Skeletal muscle tissue (tissue), 3 donors: ENCODE measurements at regions not wholly inside any gene's neighbourhood (a gene's known extent, or its start where the extent isn't known, plus 50 kb on each side); places are given as distances from the start of the nearest gene placed in this dataset.

Source experiments
- H3K27ac ChIP-seq: one replicate; pipeline ENCODE4 v1.7.0; 2013; ENCODE audit warnings: mild to moderate bottlenecking, low read depth, low read length, inconsistent platforms
- H3K27me3 ChIP-seq, 3 donors: one replicate each; pipeline ENCODE4 v1.7.0; 2013; ENCODE audit warnings: low read length in 3 of 3; ENCODE audit not compliant: control insufficient read depth in 3 of 3, insufficient read depth in 3 of 3
- H3K36me3 ChIP-seq, 3 donors: one replicate each; pipeline ENCODE4 v1.7.0; 2013; ENCODE audit warnings: low read length in 3 of 3; ENCODE audit not compliant: control insufficient read depth in 3 of 3, insufficient read depth in 3 of 3
- H3K4me1 ChIP-seq, 3 donors: one replicate each; pipeline ENCODE4 v1.7.0; 2013; ENCODE audit warnings: low read length in 3 of 3, mild to moderate bottlenecking in 3 of 3; ENCODE audit not compliant: control insufficient read depth in 3 of 3, insufficient read depth in 3 of 3
- H3K4me3 ChIP-seq, 3 donors: one replicate each; pipeline ENCODE4 v1.7.0; 2013; ENCODE audit warnings: low read length in 3 of 3
- H3K9ac ChIP-seq, 3 donors: one replicate each; pipeline ENCODE4 v1.7.0; 2013; ENCODE audit warnings: low read length in 3 of 3, mild to moderate bottlenecking in 3 of 3, moderate library complexity in 2 of 3, low read depth in 1 of 3
- H3K9me3 ChIP-seq, 3 donors: one replicate each; pipeline ENCODE4 v1.7.0; 2013; ENCODE audit warnings: low read length in 3 of 3; ENCODE audit not compliant: control insufficient read depth in 3 of 3
- donor health status: Osteomylitis.

GRCh38 chr11:64456509-64457320 lies 97.8 kb downstream of the RPS6KA4 start:
- no peaks in the 10 kb centered on the region for H3K36me3 ChIP-seq
- no peak overlapping the region for H3K4me3 ChIP-seq
- no peak overlapping the region for H3K27ac ChIP-seq
- H3K27me3 ChIP-seq, result peaks cover 0 to 6% (median 4%) of the 10 kb centered on the region in 3 donors
- H3K9me3 ChIP-seq, result no peaks in the 10 kb centered on the region
- H3K9ac ChIP-seq, result no peak overlapping the region
- no peaks in the 10 kb centered on the region for H3K4me1 ChIP-seq

GRCh38 chr11:64457416-64458010 lies 98.2 kb upstream of the SLC22A11 start:
- no peaks in the 10 kb centered on the region for H3K36me3 ChIP-seq
- H3K27me3 ChIP-seq, result peaks cover 0 to 6% (median 4%) of the 10 kb centered on the region in 3 donors
- H3K27ac ChIP-seq, result no peak overlapping the region
- no peaks in the 10 kb centered on the region for H3K4me1 ChIP-seq
- no peak overlapping the region for H3K9ac ChIP-seq
- H3K4me3 ChIP-seq, result no peak overlapping the region
- no peaks in the 10 kb centered on the region for H3K9me3 ChIP-seq

GRCh38 chr11:64458997-64459396 lies 96.7 kb upstream of the SLC22A11 start:
- no peaks in the 10 kb centered on the region for H3K9me3 ChIP-seq
- peaks cover 0 to 6% (median 4%) of the 10 kb centered on the region in 3 donors for H3K27me3 ChIP-seq
- no peak overlapping the region for H3K27ac ChIP-seq
- H3K4me3 ChIP-seq, result no peak overlapping the region
- H3K9ac ChIP-seq, result no peak overlapping the region
- H3K36me3 ChIP-seq, result no peaks in the 10 kb centered on the region
- no peaks in the 10 kb centered on the region for H3K4me1 ChIP-seq

- H3K4me3 ChIP-seq, result no peak overlapping the region
- H3K9me3 ChIP-seq, result no peaks in the 10 kb centered on the region
- no peak overlapping the region for H3K27ac ChIP-seq
- peaks cover 0 to 6% (median 4%) of the 10 kb centered on the region in 3 donors for H3K27me3 ChIP-seq
- H3K36me3 ChIP-seq, result no peaks in the 10 kb centered on the region
- no peak overlapping the region for H3K9ac ChIP-seq
- H3K4me1 ChIP-seq, result no peaks in the 10 kb centered on the region
Observed at GRCh38 chr11:64459609-64460008, 96.1 kb upstream of the SLC22A11 start.

- H3K27me3 ChIP-seq, result peaks cover 0 to 2% (median 0%) of the 10 kb centered on the region in 3 donors
- H3K36me3 ChIP-seq, result no peaks in the 10 kb centered on the region
- H3K9me3 ChIP-seq, result no peaks in the 10 kb centered on the region
- H3K9ac ChIP-seq, result no peak overlapping the region
- H3K4me3 ChIP-seq, result no peak overlapping the region
- no peak overlapping the region for H3K27ac ChIP-seq
- H3K4me1 ChIP-seq, result no peaks in the 10 kb centered on the region
Observed at GRCh38 chr11:64461081-64461480, 94.7 kb upstream of the SLC22A11 start.

GRCh38 chr11:64466115-64466718 lies 89.5 kb upstream of the SLC22A11 start:
- Histone ChIP-seq H3K27ac (no peak overlapping the region), H3K4me1 (no peaks in the 10 kb centered on the region), H3K4me3 (no peak overlapping the region), H3K9me3 (peaks cover 0 to 2% (median 0%) of the 10 kb centered on the region in 3 donors), H3K27me3 (peaks cover 5 to 8% (median 5%) of the 10 kb centered on the region in 3 donors), H3K36me3 (no peaks in the 10 kb centered on the region), H3K9ac (no peak overlapping the region)

GRCh38 chr11:64469288-64469687 lies 86.5 kb upstream of the SLC22A11 start:
- H3K9me3 ChIP-seq, result peaks cover 0 to 2% (median 0%) of the 10 kb centered on the region in 3 donors
- H3K4me3 ChIP-seq, result no peak overlapping the region
- H3K27me3 ChIP-seq, result peaks cover 5 to 16% (median 11%) of the 10 kb centered on the region in 3 donors
- no peak overlapping the region for H3K9ac ChIP-seq
- H3K4me1 ChIP-seq, result no peaks in the 10 kb centered on the region
- H3K36me3 ChIP-seq, result no peaks in the 10 kb centered on the region
- H3K27ac ChIP-seq, result no peak overlapping the region

- no peaks in the 10 kb centered on the region for H3K4me1 ChIP-seq
- H3K9ac ChIP-seq, result no peak overlapping the region
- H3K27me3 ChIP-seq, result peaks cover 5 to 37% (median 20%) of the 10 kb centered on the region in 3 donors
- no peak overlapping the region for H3K4me3 ChIP-seq
- no peaks in the 10 kb centered on the region for H3K36me3 ChIP-seq
- H3K9me3 ChIP-seq, result peaks cover 0 to 2% (median 0%) of the 10 kb centered on the region in 3 donors
- no peak overlapping the region for H3K27ac ChIP-seq
Observed at GRCh38 chr11:64472593-64473455, 82.9 kb upstream of the SLC22A11 start.

GRCh38 chr11:64474680-64475079 lies 81.1 kb upstream of the SLC22A11 start:
- Histone ChIP-seq H3K4me3 (no peak overlapping the region), H3K4me1 (no peaks in the 10 kb centered on the region), H3K27me3 (peaks cover 6 to 44% (median 23%) of the 10 kb centered on the region in 3 donors), H3K36me3 (no peaks in the 10 kb centered on the region), H3K9ac (no peak overlapping the region), H3K9me3 (peaks cover 0 to 2% (median 0%) of the 10 kb centered on the region in 3 donors), H3K27ac (no peak overlapping the region)
